Gastrocnemius medialis (tissue), 4 donors: ENCODE measurements at regions not wholly inside any gene's neighbourhood (a gene's known extent, or its start where the extent isn't known, plus 50 kb on each side); places are given as distances from the start of the nearest gene placed in this dataset.

ENCODE experiments used
- CTCF ChIP-seq, 5 experiments: fragments of 450-650 bp in 3 of 5; fragments of 200-600 bp in 2 of 5; sonication (generic) in 2 of 5; IDR thresholded peaks in 4 of 5; conservative IDR thresholded peaks in 1 of 5; 1 replicate in 4 of 5; 2 replicates in 1 of 5; pipeline ENCODE4 v1.5.1; 2016 to 2019; ENCODE audit warnings: antibody characterized with exemption in 5 of 5, mild to moderate bottlenecking in 3 of 5, moderate library complexity in 3 of 5
- POLR2A ChIP-seq, 2 donors: fragments of 450-650 bp; IDR thresholded peaks; one replicate each; pipeline ENCODE4 v1.6.1; 2017; ENCODE audit warnings: antibody characterized with exemption in 2 of 2, mild to moderate bottlenecking in 2 of 2, moderate library complexity in 2 of 2

- no peak for TF ChIP-seq CTCF (IDR thresholded peaks at IDR 0.05 in 4 of 5, conservative IDR thresholded peaks at IDR 0.05 in 1 of 5)
- TF ChIP-seq POLR2A (IDR thresholded peaks at IDR 0.05): no peak
These were observed 374.9 kb downstream of the MAGEB5 start for GRCh38 chrX:26590849-26591248.
